HEK293 (cell line): ENCODE measurements at regions not wholly inside any gene's neighbourhood (a gene's known extent, or its start where the extent isn't known, plus 50 kb on each side); places are given as distances from the start of the nearest gene placed in this dataset.

Experiments used
- CTCF ChIP-seq: fragments of 450-650 bp; formaldehyde crosslinking; IDR thresholded peaks from 2 replicates; pipeline ENCODE4 v1.5.1; 2016; ENCODE audit warnings: missing biosample characterization, missing genetic modification characterization
- GFI1B ChIP-seq: fragments of 450-650 bp; formaldehyde crosslinking; IDR thresholded peaks from 2 replicates; pipeline ENCODE4 v1.5.1; 2016; ENCODE audit warnings: missing biosample characterization, missing genetic modification characterization
- PRDM4 ChIP-seq: fragments of 450-650 bp; formaldehyde crosslinking; IDR thresholded peaks from 2 replicates; pipeline ENCODE4 v1.5.1; 2017; ENCODE audit warnings: missing biosample characterization, missing genetic modification characterization
- YY1 ChIP-seq: fragments of 450-650 bp; formaldehyde crosslinking; IDR thresholded peaks from 2 replicates; pipeline ENCODE4 v1.5.1; 2018; ENCODE audit warnings: missing biosample characterization, missing genetic modification characterization
- ZNF558 ChIP-seq: fragments of 450-650 bp; formaldehyde crosslinking; IDR thresholded peaks from 2 replicates; pipeline ENCODE4 v1.5.1; 2016; ENCODE audit warnings: missing biosample characterization, missing genetic modification characterization

DNA sequence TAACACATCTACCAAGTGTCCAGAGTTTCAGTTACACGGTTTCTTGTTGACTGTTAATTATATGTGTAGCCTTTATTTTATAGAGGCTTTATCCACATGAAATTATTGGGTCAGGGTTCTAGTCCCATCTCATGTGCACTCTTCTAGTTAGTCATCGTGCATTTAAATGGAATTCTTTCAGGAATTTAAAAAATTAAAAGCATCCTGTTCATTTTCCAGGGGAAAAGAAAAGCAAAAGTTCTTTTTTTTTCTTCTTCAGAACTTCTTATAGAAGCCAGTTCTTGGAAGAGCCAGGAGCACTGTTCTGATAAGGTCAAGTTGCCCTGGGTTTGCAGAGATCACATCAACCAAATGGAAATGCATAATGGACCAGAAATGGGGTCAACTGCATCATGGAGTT, 324.7 kb downstream of the INHBA start:
- no peak for TF ChIP-seq PRDM4 (tag by site-specific recombination)
- TF ChIP-seq ZNF558 (tag by site-specific recombination), result no peak
- TF ChIP-seq CTCF (tag by site-specific recombination), result no peak
- no peak for TF ChIP-seq GFI1B
- no peak for TF ChIP-seq YY1 (tag by site-specific recombination)
